ENCODE measurements at regions not wholly inside any gene's neighbourhood (a gene's known extent, or its start where the extent isn't known, plus 50 kb on each side); places are given as distances from the start of the nearest gene placed in this dataset.

GRCh38 chr11:33410086-33410765 is 153.0 kb downstream of the HIPK3 start:
- DNase-seq = no peak

Data from fibroblast of skin of abdomen (primary cell).